NCI-H128 (cell line): ENCODE measurements at regions not wholly inside any gene's neighbourhood (a gene's known extent, or its start where the extent isn't known, plus 50 kb on each side); places are given as distances from the start of the nearest gene placed in this dataset.
"Not testable (repeated sequence)": the region's sequence is repeated elsewhere in the genome, so short reads cannot be mapped to it uniquely, and the experiment has no call there.

Source experiments
- DNase-seq: peaks from one replicate; lab custom pipeline; 2025; ENCODE audit not compliant: unreplicated experiment; lab: John Stamatoyannopoulos, UW

DNA sequence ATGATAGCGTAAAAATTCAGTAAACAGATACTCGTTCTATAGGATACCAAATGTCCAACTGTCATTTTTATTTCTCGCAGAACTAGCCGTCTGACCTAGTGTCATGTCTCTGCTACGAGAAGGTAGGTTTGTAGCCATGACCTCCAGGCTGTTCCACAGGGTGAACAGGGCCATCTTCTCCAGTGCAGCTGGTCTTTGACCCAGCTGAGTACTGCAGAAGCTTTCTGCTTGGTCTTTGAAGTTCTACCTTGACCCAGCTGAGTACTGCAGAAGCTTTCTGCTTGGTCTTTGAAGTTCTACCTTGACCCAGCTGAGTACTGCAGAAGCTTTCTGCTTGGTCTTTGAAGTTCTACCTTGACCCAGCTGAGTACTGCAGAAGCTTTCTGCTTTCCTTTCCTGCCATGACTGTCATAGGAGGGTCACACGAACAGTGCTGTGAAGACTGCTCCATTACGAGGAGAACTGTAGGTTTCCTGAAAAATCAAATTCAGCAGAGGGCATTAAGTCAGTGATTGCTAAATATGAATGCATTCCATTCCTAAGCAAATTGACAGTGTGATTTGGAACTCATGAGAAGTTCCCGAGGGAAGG, 532.8 kb upstream of the NRP1 start:
- DNase-seq, result not testable (repeated sequence)

DNA sequence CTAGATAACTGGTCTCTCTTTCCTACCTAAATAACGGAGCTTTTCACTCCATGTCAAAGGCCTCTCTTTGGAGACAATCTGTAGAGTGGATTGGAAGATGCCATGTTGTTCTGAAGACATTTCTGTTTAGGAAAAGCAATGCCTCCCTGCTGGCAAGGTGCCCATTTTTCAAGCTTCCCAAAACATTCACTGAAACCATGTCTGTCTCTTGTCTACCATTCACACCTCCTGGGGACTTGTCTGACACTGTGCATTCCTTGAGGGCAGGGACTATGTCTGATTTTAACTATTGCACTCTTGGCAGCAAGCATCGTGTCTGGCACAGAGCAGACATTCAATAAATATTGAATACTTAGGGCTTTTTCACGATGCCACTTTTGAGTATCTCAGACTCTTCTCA, 528.9 kb upstream of the NRP1 start:
- no peak for DNase-seq

DNA sequence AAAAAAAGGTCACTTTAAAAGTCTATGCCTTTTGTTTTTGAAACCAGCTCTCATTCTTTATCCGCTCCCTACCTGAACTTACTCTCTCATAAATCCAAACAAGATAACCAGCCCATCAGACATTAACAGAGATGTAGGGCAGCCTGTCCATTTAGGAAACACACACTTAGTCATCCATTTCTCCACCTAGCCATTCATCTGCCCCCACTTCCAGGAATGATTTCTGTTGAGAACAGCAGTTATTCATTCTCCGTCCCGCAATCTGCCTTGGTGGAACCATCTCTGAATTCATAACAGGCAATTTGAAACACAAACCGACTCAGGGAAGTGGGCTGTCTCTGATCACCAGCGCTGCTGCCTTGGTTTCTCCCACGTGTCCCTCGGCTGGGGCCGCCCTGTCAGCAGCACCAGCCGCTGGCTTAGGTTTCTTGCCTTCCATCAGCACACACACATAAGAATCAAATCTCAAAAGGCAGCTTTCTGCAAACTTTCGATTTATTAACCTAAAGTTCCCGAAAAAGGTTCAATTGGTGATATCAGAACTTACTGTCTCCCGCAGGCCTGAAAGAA, 528.2 kb upstream of the NRP1 start:
- DNase-seq, result no peak

DNA sequence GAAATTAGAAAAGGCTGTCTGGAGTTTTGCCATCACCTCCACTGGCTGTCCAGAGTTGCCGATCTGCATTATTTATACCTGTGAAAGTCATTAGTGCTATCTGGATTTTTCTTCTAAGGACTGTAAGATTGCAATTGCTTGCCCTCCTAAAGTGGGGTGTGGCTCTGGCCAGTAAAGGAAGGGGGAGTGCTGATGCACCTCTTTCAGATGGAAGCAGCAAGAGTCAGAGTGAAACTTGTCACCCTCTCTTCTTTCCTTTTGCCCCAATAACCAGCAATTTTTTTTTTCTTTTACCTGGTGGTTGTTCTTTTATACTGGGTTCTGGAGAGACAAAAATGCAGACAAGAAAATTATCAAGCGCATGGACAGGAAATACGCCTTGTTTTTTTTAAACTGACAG, 527.4 kb upstream of the NRP1 start:
- no peak for DNase-seq

DNA sequence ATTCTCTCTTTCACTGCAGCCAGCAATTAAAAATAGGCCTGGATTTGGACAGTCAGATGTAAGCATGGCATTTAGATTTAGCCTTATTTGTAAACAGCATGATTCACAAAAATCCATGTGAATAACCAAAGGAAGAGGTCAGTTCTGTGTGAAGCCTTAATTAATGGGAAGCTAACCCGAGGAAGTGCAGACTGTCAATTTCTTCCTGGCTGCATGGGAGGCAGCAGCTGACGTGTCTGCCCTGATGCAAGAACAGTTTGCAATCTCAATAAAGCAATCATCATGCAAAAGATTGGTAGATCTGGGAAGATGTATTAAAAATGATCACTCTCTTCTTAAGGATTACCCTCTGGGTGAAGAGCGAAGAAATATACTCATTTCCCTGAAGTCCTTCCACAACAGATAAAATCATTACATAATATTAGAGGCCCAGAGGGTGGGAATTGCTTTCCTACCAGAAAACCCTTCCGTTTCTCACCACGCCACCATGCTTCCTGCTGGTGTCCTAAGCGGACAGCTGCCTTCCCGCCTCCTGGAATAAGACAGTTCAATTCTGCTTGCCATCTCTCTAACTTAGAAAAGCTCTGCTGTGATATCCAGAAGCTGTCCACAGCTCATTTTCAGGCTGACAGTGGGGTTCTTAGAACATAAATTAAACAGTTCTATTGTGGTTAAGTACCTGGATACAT, 526.7 kb upstream of the NRP1 start:
- DNase-seq, result no peak

DNA sequence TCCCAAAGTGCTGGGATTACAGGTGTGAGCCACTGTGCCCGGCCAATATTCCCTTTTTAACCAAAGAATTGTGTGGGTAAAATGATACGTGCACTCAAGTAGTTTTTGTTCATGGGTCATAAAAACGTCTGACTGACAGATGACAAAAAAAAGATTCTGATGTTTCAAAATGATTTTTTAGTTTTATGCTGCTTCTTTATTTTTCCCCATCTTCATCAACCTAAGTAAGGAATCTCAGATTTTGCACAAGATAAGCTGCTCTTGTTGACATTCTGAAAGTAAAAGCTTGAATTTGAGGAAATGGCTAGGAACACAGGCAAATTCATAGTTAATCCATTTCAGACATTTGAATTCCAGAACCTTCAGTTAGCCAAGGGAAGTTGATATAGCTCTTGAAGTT, 526.1 kb upstream of the NRP1 start:
- DNase-seq, result no peak

DNA sequence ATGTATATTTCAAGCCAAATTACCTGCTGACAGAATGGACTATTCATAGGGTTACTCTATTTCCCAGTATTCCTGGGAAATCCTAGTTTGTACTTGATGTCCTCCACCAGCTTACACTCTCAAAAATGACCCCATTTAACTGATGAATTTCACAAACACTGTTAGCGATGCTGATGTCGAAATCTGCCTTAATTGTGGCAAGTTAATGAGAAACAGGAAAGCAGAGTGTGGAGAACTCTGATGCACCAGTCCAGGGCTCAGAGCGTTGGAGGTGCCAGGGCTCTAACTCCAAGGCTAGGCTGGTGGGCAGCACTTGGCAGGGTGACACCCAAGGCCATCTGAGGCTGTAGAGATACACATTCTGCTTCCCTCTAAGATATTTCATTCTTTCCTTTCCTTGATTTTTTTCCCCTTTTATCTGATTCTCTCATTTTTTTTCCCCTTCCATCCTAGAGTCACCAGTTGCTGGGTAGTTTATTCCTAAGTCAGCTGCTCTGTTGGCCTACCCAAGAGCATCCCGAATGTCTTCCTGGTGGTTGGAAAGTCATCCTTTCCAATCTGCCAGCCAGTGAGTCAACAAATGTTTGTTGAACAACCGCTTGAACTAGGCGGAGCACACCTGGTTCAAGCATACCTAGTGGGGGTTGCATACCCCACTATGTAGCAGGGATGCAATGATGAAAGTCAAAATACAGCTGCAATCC, 525.0 kb upstream of the NRP1 start:
- DNase-seq, result no peak

DNA sequence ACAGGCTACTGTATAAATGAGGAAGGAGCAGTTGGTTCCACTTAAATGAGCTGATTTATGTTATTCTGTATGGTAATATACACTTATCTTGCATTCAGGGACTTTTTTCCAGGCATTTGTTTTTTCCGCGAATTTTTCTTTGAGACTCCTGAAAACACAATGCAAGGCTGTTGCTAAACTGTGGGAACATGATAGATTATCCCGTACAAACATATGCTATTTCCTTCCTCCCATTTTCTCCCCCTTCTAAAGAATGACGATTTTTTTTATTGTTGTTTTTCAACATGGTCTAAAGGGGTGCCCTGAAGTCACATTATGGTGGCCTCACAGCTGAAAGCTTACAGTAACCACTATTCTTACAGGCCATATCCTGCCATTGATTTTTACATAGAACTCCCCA, 523.9 kb upstream of the NRP1 start:
- DNase-seq, result no peak

DNA sequence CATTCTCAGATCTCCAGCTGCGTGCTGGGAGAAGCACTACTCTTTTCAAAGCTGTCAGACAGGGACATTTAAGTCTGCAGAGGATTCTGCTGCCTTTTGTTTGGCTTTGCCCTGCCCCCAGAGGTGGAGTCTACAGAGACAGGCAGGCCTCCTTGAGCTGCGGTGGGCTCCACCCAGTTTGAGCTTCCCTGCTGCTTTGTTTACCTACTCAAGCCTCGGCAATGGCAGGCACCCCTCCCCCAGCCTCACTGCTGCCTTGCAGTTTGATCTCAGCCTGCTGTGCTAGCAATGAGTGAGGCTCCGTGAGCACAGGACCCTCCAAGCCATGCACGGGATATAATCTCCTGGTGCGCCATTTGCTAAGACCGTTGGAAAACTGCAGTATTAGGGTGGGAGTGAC, 518.8 kb upstream of the NRP1 start:
- not testable (repeated sequence) for DNase-seq

DNA sequence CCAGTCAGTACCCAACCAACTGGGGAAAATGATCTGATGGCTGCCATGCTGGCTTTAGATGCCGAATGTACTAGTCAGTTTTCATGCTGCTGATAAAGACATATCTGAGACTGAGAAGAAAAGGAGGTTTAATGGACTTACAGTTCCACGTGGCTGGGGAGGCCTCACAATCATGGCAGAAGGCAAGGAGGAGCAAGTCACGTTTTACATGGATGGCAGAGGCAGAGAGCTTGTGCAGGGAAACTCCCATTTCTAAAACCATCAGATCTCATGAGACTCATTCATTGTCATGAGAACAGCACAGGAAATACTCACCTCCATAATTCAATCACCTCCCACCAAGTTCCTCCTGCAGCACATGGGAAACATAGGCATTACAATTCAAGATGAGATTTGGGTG, 508.9 kb upstream of the NRP1 start:
- no peak for DNase-seq

DNA sequence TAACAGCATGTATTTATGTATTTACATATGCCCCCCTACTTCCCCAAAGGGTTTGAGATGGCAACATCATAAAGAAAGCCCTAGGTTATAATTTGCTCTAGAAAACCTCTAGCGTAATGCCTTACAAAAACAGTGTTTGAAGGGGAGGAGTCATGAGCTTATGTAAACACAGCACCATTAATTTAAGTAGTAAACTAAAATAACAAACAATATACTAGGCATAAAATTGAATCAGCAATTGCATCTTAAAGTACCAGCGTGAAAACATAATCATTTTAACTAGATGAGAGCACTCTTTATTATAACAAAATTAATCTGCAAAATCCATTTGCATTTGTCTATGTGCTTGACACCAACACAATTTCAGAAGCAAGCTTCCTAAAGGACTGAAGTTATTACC, 507.2 kb upstream of the NRP1 start:
- DNase-seq, result no peak

DNA sequence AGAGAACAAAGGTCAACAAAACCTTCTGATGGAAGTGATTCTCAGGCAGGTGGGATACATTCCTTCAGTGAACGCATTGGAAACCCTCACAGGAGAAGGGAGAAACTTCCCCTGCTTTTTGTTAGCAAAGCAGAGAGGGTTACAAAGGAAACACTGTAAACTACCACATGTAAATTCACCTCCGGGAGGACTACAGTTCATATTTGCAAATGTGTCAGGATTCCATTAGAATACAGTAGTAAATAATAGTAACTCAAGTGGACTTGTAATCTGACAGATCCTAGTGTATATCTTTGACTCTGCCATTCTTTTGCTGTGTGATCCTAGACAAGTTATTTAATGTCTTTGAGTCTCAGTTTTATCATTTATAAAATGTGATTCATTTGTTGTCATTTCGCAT, 504.3 kb upstream of the NRP1 start:
- no peak for DNase-seq

DNA sequence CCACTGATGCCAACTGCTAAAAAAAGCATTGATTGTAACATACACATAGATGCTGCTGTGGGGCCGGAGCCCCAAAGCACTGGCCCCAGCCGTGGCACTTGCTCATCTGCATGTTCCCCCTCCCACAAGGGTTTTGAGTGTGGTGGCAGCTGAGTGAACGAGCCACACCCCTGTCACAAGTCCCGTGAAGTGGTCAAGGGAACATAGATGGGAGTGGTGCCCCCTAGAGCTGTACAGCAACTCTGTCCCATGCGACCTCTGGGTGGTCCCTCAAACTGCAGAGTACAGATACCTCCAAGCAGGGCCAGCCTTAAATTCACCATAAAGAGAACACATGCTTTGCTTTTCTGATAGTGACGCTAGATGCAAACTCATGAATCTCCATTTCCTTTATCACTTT, 503.3 kb upstream of the NRP1 start:
- no peak for DNase-seq

DNA sequence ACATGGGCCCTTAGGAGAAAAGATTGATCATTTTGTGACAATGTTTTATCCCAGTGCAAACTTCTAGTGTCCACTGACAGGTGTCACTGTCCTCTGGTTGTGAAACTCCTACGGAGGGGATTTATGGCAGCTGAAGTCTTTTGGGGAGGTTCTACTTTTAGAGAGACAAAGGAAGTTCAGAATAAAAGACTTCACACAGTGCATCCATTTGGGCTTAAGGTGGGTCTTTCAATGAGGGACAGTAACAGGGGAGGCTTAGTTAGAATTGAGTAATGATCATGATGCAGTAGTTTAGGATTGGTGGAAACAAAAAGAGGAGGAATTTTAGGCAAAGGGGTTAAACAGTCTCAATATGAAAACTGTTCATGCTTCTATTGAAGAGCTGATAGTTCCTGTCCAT, 501.1 kb upstream of the NRP1 start:
- DNase-seq, result no peak

DNA sequence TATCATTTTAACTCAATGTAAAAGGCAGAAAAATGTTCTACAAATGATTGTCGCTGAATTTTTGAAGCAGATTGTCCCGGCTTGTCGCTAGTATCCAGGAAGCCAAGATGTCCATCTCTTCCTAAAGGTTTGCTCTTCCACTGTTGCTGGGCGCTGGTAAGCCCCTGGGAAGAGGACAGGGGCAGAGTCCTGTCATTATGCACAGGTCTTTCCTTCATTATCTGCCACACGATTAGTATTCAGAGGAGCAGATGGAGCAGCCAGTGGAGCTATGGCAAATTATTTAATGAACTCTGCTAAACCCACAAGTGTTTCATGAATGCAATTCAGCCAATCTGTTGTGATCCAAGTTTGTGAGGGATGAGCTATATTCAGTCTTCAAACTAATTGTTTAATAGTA, 499.1 kb upstream of the NRP1 start:
- no peak for DNase-seq

DNA sequence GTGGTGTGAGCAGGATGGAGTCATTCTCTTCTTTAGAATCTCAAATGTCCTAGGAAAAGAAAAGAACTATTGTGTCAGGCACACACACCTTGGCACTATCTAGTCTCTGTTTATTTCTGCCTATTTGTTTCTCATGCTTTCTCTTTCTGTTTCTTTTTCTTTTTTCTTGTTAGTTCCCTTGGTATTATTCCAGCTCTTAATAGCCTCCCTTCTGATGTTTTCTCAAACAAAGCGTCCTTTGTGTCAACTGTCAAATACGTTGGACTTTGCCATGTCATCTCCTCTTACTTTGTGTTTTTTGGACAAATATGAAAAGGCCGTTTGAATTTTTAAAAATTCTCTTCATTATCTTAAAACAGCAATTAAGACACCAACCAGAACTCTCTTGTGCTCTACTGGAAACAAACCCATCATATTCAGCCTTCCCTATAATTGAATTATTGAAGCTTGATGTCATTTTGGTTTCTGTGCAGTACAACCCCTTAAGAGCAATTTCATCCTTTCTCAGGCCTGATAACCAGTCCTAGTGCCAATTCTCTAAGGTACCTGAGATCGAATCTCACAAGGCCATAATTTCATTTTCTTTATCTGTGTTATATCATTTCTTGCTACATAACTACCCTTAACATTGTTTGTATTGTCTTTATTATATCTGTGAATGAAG, 497.8 kb upstream of the NRP1 start:
- no peak for DNase-seq

DNA sequence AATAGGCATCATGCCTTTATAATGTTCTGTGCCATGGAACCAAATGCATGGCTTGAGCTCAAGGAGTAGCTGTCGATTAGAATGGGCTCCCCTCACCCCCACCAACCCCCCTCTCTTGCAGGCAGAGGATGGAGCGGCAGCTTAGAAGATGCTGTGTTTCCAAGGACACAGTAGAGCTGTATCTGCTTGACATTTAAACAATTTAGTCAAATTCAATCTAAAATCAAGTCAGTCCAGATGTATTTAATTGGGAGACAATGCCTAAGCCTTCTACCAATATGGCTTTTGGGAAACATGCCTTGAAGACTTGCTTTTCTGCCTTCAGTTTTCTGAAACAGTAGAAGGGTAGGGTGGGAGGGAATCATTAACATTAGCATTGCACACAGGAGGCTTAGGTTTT, 497.1 kb upstream of the NRP1 start:
- no peak for DNase-seq

DNA sequence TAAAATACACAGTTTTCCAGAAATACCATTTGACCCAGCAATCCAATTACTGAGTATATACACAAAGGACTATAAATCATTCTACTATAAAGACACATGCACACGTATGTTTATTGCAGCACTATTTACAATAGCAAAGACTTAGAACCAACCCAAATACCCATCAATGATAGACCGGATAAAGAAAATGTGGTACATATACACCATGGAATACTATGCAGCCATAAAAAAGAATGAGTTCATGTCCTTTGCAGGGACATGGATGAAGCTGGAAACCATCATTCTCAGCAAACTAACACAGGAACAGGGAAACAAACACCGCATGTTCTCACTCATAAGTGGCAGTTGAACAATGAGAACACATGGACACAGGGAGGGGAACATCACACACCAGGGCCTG, 495.4 kb upstream of the NRP1 start:
- not testable (repeated sequence) for DNase-seq

DNA sequence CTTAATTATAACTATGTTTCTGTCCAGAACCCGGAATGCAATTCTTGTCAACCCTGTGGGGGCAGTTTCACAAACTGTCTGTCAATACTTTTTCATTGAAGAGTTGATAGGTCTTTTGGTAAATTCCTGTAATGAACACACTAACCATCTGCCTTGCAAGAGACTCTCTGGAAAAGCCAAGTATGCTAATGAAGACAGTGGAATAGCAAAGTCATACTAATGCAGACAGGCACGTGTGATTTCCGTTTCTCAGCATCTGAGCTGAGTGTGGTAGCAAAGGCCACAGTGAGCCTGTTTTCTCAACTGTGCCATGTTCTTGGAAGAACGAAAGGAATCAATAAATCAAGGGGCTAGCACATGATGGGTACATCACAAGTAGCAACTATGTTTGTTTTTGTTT, 494.1 kb upstream of the NRP1 start:
- no peak for DNase-seq

DNA sequence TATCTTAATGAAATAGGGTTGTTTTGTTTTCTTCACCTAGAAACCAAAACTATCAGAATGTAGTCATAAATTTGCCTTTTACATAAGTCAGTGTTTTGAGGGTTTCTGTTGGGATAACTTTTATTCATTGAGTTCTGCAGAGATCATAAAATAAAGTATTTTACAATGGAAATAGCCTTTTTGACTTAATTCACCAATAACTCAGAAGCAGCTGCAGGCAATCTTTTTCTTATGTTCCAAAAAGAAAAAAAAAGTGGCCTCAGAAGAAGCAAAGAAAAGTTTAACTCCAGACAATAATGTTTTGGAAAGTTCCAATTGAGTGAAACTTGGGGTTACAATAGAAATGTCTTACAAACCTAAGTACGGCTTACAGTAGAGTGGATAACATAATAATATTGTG, 491.7 kb upstream of the NRP1 start:
- DNase-seq, result no peak

DNA sequence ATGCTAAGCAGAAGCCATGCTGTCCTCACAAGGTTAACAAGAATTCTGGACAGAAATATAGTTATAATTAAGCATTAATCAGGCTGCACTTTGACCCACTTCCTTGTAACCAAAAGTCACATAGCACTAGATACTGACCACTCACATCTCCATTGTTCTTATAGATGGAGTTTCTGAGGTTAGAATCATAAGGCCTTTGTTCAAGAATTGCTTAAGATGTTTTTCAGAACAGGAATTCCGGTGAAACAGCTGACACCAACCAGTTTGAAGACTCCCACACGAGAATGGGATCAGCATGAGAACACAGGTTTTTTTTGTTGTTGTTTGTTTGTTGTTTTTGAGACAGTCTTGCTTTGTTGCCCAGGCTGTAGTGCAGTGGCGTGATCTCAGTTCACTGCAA, 488.3 kb upstream of the NRP1 start:
- DNase-seq, result no peak

DNA sequence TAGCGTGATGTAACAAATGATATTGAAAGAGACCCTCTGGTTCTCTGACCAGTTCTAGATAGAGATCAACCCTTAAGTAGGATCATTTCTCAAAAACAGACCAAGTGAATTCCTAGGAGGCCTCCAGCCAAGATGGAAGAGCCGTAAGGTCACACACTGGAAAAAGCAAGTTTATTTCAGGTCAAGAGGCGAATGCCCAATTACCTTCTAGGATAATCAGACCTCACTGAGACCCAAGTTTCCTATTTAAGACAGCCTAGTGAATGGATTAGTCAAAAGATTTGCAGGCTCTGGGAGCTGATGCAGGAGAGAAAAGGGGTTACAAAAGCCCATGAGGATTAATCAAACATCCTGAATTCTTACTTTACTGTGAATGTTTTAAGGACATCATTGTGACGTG, 486.1 kb upstream of the NRP1 start:
- no peak for DNase-seq
